HS-27A (cell line): ENCODE measurements at regions not wholly inside any gene's neighbourhood (a gene's known extent, or its start where the extent isn't known, plus 50 kb on each side); places are given as distances from the start of the nearest gene placed in this dataset.
"Not testable (repeated sequence)": the region's sequence is repeated elsewhere in the genome, so short reads cannot be mapped to it uniquely, and the experiment has no call there.

ENCODE experiments used
- DNase-seq: peaks from one replicate; pipeline ENCODE4 v3.0.0-alpha.2; 2012; ENCODE audit warnings: low read depth, missing footprints

DNA sequence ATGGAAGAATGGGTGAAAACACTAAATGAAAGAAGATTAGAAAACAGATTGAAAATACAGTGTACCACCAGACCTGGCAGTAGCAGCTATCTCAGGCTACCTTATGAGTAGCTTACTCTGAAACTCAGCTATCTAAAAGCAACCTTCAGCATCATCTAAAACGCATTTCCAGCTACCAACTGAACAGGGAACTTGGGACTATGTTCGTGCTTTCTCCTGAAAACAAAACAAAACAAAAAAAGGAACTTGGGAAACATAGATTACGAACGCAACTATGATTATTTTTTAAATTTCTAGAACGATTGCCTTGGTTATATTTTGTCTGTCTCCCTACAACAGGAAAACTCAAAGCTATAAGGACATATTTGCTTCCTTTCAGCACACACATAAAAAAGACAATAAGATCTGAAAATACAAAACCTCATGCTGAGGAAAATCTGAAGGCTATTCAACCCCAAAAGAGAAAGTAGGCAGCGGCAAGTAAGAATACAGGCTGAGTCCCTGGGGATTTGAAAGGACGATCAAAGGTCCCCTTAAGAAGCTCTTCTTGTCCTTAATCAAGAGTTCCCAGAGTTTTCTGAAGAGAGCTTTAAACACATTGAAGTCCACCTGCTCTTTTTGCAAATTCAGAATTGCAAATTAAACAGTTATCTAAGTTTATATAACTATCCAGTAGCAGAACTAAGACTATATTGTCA is 53.4 kb downstream of the OR2K2 start:
- no peak for DNase-seq

DNA sequence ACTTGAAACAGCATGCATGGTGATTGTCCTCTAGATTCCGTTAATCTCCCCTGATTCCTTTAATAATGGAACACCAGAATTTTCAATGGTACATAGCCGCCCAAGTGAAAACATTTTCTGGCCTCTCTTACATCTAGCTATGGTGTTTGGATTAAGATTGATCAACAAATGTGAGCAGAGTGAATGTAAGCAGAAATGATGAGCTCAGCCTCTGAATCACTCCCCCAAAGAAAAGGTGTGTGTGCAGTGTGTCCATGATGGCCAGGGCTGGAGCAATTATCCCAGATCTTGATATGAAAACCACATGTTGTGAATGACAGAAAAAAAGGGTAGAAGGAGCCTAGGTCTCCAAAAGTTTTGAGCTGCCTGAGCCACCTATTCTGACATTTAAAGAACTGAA is 55.3 kb downstream of the OR2K2 start:
- no peak for DNase-seq

DNA sequence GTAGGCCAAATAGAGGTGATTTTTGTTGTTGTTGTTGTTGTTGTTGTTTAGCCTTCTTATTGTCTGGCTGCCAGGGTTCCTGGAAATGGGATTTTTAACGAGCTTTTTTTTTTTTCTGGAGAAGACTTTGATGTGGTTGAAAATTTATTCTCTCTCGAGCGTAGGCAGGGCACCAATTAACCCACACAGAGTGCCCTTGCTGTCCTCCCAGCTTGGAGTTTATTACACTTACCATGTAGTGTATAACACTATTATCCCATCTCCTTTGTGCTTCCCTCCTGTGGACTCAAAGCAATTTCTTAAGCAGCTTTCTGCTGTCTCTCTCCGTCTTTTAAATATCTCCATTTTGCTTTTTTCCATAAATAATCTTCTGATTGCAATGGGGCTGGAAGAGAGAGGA is 57.4 kb downstream of the OR2K2 start:
- no peak for DNase-seq

DNA sequence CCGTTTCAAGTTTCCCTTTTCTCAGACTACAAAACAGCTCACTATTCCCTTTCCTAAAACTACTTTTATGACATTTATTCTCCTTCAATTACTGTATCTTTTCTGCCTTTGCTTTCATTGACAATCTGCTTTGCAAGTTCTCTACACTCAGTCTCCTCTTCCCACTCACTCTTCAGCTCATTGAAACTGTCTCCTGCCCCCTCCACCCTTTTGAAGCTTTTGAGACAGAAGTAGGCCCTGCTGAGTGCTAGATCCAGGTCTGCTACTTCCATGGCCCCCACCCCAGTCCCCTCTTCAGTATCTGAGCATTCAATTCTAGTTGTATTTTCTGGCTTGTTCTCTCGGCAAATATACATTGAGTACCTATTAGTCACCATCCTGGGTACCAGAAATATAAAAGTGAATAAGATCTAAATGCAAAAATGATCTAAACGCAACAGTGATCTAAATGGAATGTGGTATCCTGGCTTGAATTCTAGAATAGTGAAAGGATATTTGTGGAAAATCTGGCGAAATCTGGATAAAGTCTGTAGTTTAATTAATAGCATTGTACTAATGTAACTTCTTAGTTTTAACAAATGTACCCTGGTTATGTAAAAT is 58.4 kb downstream of the OR2K2 start:
- no peak for DNase-seq

DNA sequence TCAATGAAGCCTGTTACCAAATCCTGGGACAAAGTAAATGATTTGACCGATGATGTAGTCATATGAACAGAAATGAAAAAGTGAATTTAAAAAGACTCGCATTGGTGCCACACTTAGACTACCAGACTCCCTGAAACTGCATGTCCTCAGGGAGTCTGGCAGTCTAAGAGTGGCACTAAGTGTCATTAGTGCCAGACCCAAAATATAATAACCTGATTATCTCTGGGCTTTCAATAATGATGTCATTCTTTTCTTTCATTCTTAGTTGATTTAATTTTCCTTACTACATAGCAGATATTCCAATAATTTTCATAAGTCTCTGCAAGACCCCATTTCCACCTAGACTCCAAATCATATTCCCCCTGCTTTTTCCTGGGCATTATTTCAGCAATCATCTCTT is 59.0 kb downstream of the OR2K2 start:
- DNase-seq, result no peak

DNA sequence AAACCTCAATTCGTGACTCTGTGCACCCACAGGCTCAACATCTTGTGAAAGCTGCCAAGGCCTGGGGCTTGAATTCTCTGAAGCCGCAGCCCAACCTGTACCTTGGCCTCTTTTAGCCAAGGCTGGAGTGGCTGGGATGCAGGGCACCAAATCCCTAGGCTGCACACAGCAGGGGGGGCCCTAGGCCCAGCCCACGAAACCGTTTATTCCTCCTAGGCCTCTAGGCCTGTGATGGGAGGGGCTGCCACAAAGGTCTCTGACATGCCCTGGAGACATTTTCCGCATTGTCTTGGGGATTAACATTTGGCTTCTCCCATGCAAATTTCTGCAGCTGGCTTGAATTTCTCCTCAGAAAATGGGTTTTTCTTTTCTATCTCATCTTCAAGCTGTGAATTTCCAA is 64.0 kb downstream of the OR2K2 start:
- not testable (repeated sequence) for DNase-seq

DNA sequence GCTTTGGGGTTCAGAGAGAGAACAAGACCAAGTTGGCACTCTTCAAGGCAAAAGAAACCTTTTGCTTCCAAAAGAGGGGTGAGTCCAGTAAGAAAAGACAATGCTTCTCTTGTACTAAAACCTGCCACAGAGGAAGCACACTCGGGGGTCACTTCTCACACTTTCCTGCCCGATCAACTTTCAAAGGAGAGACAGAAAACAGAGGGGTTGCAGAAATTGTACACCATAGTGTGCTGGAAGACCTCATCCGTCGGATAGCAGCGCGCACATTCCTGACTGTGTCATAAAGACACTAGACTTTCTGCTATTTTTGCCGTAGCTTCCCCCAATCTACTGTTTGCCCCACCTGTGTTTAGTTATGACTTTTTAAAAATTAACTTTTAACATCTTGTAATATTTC is 66.9 kb downstream of the OR2K2 start:
- DNase-seq, result no peak

DNA sequence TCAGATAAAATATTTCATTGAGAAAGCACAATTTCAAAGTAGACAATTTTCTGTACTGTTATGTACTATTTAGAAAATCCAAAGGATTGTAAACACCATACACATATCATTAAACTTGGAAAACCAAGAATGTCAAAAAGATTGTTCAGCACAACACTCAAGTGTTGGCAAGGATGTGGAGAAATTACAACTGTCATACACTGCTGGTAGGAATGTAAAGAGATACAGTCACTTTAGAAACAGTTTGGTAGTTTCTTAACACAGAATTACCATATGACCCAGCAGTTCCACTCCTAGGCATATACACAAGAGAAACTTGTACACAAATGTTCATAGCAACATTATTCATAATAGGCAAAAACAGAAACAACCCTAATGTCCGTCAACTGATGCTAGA is 71.2 kb downstream of the OR2K2 start:
- no peak for DNase-seq

DNA sequence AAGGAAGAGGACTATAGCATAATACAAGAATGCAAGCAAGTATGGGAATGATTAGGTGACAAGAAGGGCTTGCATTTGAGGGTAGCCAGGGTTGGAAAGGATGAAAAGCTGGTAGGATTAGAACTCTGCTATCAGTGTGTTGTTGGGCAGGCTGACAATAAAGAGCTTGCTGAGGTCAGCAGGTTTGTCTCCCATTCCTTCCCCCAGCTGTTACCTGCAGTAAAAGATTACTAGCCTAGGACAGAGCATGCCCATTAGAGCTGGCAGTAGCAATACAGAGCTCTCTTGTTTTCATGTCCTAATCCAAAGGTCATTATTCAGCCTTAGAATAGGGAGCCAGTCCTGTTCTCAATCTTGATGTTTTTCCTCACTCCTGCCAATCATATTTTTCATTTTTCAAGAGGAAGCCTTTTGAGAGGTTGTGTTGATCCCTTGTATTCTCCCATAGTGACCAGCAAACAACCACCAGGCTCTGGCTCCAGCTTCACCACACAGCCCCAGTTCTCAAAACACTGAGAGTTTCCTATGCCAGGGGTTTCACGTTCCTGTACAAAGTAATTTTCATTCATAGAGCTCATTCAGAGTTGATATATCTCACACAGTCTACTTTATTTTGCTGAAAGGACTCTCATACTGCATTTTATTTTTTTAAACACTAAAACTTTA is 71.7 kb downstream of the OR2K2 start:
- DNase-seq, result no peak

DNA sequence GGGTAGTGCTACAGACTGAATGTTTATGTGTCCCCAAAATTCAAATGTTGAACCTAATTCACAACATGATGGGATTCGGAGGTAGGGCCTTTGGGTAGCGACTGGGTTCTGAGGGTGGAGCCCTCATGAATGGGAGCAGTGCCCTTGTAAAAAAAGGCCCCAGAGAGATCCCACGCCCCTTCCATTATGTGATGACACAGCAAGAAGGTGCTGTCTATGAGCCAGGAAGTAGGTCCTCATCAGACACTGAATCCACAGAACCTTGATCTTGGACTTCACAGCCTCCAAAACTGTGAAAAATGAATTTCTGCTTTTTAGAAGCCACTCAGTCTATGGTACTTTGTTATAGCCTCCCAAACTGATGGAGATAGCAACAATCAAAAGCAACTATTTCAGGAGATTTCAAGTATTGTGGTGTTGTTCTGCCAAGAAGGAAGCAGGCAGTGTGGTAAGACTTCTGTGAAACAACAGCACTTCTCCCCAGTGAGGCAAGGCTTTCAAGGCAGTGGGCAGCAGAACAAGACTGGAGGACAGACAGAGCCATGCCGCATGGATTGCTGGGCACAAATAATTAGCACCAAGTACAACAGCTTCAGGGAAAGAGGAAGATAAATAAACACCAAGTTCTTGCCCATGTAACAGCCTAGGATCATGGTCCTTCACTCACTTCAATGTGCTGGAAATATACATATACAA is 76.1 kb downstream of the OR2K2 start:
- DNase-seq, result no peak

DNA sequence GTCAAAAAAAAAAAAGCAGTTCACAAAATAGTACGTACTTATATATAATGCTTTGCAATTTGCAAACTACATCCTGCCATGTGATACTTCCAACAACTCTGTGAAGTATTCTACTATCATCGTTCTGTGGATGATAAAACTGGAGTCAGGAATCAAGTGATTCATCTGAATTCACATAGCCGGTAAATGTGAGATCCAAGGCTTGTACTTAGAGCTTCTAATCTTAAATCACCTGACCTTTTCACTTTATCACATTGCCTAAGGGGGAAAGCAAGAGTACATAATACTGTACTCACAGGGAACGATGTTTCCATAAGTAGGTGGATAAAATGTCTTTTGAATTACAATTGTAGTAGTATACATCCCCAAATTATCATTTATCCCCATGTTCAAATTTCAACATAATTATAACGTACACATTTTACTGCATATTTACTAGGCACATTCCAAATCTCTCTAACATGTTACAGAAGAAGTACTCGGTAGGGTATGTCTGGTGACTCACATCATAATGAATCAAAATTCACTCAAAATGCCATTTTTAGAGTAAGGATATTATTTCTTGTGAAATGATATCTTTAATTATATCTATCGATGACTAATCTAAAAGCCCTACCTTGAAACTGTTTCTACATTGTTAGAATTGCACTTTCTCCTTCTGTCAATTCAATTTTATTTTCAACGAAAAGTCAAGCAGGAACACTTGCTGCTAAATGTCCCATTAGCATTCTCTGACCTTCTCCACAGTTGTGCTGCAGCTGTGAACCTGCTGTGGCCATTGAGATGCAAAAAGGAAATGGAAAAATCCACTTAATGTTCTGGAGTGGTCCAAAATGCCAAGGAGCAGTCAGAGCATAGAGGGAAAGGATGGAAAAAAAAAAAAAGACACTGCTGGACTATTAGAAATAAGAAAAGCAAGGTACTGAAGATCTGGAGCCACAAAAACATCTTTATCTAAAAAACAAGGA is 78.9 kb downstream of the OR2K2 start:
- no peak for DNase-seq

DNA sequence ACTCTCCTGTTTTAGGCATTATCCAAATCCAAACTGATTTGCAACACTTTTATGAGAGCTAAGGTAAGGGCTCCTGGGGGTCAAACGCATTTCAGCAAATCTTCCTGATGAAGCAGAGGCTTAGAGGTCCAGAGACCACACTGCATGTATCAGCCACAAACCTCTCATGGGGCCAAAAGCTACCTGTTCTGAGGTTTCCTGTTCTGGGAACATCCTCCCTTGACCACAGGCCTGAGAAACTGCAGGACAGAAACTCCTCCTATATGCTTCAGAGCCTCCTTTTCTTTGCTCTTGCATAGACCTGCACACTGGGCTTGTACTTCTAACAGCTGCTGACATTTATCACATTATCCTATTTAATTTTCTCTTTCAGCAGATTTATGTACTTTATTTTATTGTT is 92.6 kb downstream of the OR2K2 start:
- no peak for DNase-seq

DNA sequence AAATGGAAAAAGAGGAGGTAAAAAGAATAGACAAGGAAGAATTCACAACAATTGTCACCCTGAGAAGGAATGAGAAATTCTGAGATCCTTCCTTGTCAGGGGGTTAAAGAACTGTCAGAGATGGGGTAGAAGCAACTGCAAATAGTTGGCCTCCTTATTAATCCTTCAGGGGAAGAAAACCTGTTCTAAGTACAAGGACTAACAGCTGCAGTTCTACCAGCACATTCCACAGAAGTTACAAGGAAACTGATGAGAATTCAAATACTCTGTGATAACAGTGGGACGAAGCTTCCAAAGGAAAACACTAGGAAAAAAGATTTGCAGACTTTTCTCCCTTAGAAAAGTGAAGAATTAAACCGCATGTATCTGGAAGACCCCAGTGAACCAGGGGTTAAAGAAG is 93.7 kb downstream of the OR2K2 start:
- no peak for DNase-seq

DNA sequence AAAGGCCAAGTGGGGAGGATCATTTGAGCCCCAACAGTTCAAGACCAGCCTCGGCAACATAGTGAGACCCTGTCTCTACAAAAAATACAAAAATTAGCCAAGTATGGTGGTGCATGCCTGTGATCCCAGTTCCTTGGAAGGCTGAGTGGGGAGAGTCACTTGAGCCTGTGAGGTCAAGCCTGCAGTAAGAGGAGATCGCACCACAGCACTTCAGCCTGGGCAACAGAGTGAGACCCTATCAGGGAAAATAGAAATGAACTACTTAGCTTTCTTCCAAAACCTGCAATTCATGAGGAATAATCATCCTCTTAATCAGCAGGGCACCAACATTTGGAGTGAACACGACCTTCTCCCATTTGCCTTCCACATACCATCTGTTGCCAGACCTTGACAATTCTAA is 96.1 kb downstream of the OR2K2 start:
- no peak for DNase-seq

DNA sequence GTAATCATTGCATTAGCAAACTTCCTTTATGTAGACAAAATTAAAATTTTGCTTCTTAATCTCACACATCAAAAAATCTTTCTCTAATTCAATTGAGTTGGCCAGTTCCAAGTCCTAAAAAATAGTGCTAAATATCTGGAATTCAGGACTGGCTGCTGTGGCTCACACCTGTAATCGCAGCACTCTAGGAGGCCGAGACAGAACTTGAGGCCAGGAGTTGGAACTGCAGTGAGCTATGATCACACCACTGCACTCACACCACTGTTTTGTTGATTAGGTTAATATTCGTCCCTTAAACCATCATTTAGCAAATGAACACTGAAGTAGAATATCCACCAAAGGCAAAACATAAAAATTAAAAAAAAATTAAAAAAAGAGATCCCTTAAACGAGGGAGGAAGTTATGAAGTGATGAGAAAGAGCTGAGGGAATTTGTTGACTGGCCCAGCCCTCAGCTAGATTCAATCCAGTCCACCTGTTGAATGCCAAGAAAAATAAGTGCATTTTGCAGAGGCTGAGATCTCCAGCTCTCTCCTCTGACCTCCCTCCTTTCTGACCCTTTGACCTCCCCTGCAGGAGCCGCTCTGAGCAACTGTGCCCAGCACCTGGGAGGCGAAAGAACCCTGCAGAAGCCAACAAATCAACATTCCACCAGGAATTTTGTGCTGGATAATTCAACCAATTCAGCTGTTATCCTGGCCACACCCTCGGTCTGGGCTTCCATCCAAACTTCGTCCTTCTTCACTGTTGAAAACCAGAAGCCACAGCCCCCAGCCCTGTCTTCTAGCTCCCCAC is 96.8 kb downstream of the OR2K2 start:
- no peak for DNase-seq

DNA sequence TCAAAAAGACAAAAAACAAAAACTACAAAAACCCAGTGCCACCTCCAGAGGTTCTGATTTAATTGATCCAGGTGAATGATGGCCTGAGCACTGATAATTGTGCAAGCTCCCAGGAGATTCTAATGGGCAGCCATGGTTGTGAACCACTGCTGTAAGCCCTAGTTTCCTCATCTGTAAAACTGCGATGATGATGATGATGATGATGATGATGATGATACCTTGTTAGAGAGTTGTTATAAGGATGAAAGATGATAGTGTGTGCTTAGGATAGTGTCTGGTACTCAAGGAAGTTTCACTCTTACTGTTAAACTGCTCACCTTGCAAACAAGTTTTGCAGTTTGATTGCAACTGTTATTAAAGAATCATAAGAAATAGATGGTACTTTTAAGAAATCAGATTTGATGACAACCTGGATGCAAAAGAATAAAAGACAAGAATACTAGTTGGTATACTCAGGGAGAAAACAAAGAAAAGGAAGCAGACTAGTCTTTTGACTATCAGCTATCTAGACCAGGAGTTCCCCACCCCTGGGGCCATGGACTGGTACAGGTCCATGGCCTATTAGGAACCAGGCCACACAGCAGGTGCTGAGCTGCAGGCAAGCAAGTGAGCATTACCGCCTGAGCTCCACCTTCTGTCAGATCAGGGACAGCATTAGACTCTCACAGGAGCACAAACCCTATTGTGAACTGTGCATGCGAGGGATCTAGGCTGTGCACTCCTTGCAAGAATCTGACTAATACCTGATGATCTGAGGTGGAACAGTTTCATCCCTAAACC is 98.0 kb downstream of the OR2K2 start:
- no peak for DNase-seq

DNA sequence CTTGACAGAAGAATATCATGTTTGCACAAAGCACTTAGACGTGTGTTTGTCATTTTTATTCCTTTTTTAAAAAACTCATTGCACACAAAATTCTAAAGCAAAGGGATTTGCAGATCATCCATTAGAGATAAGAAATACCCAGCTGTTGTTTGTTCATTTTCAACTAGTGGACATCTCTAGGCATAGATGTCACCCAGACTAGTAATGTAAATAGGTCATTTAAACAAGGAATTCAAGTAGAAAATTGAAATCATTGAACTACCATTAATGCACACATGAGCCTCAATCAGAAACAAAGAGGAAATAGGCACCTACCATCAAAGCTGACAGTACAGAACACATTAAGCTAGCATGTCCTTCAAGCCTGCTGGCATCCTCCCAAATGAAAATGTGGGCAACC is 107.3 kb downstream of the OR2K2 start:
- no peak for DNase-seq

DNA sequence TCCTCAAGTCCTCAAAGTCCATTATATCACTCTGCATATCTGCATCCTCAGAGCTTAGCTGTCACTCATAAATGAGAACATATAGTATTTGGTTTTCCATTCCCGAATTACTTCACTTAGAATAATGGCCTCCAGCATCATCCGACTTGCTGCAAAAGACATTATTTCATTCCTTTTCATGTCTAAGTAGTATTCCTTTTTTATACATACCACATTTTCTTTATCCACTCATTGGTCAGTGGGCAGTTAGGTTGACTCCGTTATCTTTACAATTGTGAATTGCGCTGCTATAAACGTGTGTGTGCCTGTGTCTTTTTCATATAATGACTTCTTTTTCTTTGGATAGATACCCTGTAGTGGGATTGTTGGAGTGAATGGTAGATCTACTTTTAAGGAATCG is 117.2 kb downstream of the OR2K2 start:
- DNase-seq, result no peak

DNA sequence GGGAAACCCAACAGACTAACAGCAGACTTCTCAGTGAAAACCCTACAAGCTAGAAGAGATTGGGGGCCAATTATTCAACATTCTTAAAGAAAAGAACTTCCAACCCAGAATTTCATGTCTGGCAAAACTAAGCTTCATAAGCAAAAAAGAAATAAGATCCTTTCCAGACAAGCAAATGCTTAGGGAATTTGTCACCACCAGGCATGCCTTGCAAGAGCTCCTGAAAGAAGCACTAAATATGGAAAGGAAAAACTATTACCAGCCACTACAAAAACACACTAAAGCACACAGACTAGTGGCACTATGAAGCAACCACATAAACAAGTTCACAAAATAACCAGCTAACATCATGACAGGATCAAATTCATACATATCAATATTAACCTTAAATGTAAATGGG is 131.1 kb downstream of the OR2K2 start:
- no peak for DNase-seq

DNA sequence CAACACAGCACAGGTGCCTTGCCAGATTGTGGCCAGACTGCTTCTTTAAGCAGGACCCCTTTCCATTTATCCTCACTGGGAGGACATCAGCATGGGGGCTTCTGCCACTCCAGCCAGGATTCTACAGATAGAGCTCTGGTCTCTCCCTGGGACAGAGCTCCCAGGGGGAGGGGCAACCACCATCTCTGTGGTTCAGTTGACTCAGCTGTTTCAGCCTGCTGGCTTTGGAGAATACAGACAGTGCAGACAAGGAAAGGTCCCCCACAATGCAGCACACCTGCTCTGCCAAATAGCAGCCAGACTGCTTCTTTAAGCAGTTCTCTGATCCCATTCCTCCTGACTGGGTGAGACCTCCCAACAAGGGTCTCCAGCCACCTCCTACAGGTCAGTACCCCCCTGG is 132.8 kb downstream of the OR2K2 start:
- DNase-seq, result no peak
